Right lobe of liver (tissue), 6 donors: ENCODE measurements at regions not wholly inside any gene's neighbourhood (a gene's known extent, or its start where the extent isn't known, plus 50 kb on each side); places are given as distances from the start of the nearest gene placed in this dataset.

Experiments
- ATAC-seq, 4 donors: fragments of 200-7000 bp; cut with Tn5 transposase; one replicate each; pipeline ENCODE4 v1.9.1; 2020; ENCODE audit warnings: mild to moderate bottlenecking in 4 of 4, moderate library complexity in 4 of 4
- DNase-seq, 3 donors: peaks; one replicate each; pipeline ENCODE4 v3.0.0-alpha.2; 2020
- H3K27ac ChIP-seq, 3 donors: fragments of 200-600 bp; one replicate each; pipeline ENCODE4 v1.8.0; 2022
- H3K27me3 ChIP-seq, 2 donors: fragments of 200-600 bp; one replicate each; pipeline ENCODE4 v1.8.0; 2022
- H3K36me3 ChIP-seq, 4 donors: fragments of 200-600 bp; sonication (generic) in 1 of 4; one replicate each; pipeline versions ENCODE4 v1.5.1 to v1.8.0; 2017 to 2022; ENCODE audit warnings: control low read depth in 1 of 4
- H3K4me1 ChIP-seq, 4 donors: fragments of 200-600 bp; sonication (generic) in 1 of 4; one replicate each; pipeline versions ENCODE4 v1.5.1 to v1.8.0; 2017 to 2022; ENCODE audit warnings: control low read depth in 1 of 4
- H3K4me3 ChIP-seq, 3 donors: fragments of 200-600 bp; one replicate each; pipeline ENCODE4 v1.8.0; 2022
- H3K9me3 ChIP-seq, 4 donors: fragments of 200-600 bp; sonication (generic) in 1 of 4; one replicate each; pipeline versions ENCODE4 v1.5.1 to v1.8.0; 2017 to 2022; ENCODE audit warnings: control low read depth in 1 of 4
- POLR2A ChIP-seq: fragments of 450-650 bp; IDR thresholded peaks from one replicate; pipeline ENCODE4 v1.6.1; 2017; ENCODE audit warnings: antibody characterized with exemption, mild to moderate bottlenecking
- WGBS: methylation state at CpG from one replicate; pipeline ENCODE4 v1.1.6; 2018; ENCODE audit warnings: low coverage, low lambda C conversion rate; ENCODE audit not compliant: insufficient coverage; ENCODE audit errors: missing lambda C conversion rate; 5-methylcytosine and 5-hydroxymethylcytosine counted together
- intact Hi-C, 2 donors: fragments of 100-400 bp; cut with DNase I; formaldehyde crosslinking; loops; one replicate each; pipeline versions ENCODE4 v1.11.2 to v1.14.1; 2022
- TF ChIP-seq, protein P1 (sequence below), 4 donors: fragments of 200-600 bp in 3 of 4; fragments of 450-650 bp in 1 of 4; IDR thresholded peaks; one replicate each; pipeline versions ENCODE4 v1.5.1 to v1.8.0; 2016 to 2022; ENCODE audit warnings: antibody characterized with exemption in 4 of 4, mild to moderate bottlenecking in 2 of 4
- donor health status: DM: no; HTN: yes; CAD: no.
- donor health status: DM: no; HTN: no; CAD: no.
- donor health status: DM: no; HTN: no; CAD: no.
- donor health status: DM: no; HTN: yes; CAD: no.
- donor health status: DM: no; HTN: yes; CAD: no.

GRCh38 chr2:81194581-81194980 lies 890.0 kb upstream of the LRRTM1 start:
- no peak for TF ChIP-seq POLR2A
- TF ChIP-seq, protein P1, sequence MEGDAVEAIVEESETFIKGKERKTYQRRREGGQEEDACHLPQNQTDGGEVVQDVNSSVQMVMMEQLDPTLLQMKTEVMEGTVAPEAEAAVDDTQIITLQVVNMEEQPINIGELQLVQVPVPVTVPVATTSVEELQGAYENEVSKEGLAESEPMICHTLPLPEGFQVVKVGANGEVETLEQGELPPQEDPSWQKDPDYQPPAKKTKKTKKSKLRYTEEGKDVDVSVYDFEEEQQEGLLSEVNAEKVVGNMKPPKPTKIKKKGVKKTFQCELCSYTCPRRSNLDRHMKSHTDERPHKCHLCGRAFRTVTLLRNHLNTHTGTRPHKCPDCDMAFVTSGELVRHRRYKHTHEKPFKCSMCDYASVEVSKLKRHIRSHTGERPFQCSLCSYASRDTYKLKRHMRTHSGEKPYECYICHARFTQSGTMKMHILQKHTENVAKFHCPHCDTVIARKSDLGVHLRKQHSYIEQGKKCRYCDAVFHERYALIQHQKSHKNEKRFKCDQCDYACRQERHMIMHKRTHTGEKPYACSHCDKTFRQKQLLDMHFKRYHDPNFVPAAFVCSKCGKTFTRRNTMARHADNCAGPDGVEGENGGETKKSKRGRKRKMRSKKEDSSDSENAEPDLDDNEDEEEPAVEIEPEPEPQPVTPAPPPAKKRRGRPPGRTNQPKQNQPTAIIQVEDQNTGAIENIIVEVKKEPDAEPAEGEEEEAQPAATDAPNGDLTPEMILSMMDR (IDR thresholded peaks at IDR 0.05), result no peak
- Histone ChIP-seq H3K9me3 (no peaks in the 10 kb centered on the region), H3K27me3 (no peaks in the 10 kb centered on the region), H3K4me3 (no peak overlapping the region), H3K27ac (no peak overlapping the region), H3K4me1 (no peaks in the 10 kb centered on the region), H3K36me3 (no peaks in the 10 kb centered on the region)
- no peak for ATAC-seq
- WGBS, result 88% methylated on average over 17 of the region's 23 CpGs
- no peak for DNase-seq
- intact Hi-C loops, result no loop called here

GRCh38 chr2:81194176-81194575 lies 889.6 kb upstream of the LRRTM1 start:
- H3K4me3 ChIP-seq, result no peak overlapping the region
- intact Hi-C loops, result no loop called here
- no peaks in the 10 kb centered on the region for H3K4me1 ChIP-seq
- no peaks in the 10 kb centered on the region for H3K9me3 ChIP-seq
- H3K27me3 ChIP-seq, result no peaks in the 10 kb centered on the region
- TF ChIP-seq, protein P1 (IDR thresholded peaks at IDR 0.05), result no peak
- no peak for TF ChIP-seq POLR2A
- ATAC-seq (no peak), DNase-seq (peak in 1 of 3 donors; percentile 53)
- H3K27ac ChIP-seq, result no peak overlapping the region
- H3K36me3 ChIP-seq, result no peaks in the 10 kb centered on the region
- WGBS, result 85% methylated on average over 5 of the region's 30 CpGs

GRCh38 chr2:81181845-81182244 lies 877.3 kb upstream of the LRRTM1 start:
- Histone ChIP-seq H3K4me3 (no peak overlapping the region), H3K27me3 (no peaks in the 10 kb centered on the region), H3K9me3 (no peaks in the 10 kb centered on the region), H3K27ac (no peak overlapping the region), H3K36me3 (no peaks in the 10 kb centered on the region), H3K4me1 (no peaks in the 10 kb centered on the region)
- intact Hi-C loops, result no loop called here
- no peak for ATAC-seq
- no peak for TF ChIP-seq POLR2A
- TF ChIP-seq, protein P1 (IDR thresholded peaks at IDR 0.05), result no peak
- DNase-seq, result no peak

- 34% methylated on average over 2 of the region's 2 CpGs for WGBS
- intact Hi-C loops, result no loop called here
- H3K36me3 ChIP-seq, result no peaks in the 10 kb centered on the region
- ATAC-seq (no peak), DNase-seq (no peak)
- no peaks in the 10 kb centered on the region for H3K4me1 ChIP-seq
- no peak overlapping the region for H3K4me3 ChIP-seq
- H3K9me3 ChIP-seq, result no peaks in the 10 kb centered on the region
- no peaks in the 10 kb centered on the region for H3K27me3 ChIP-seq
- no peak for TF ChIP-seq POLR2A
- TF ChIP-seq, protein P1 (IDR thresholded peaks at IDR 0.05), result no peak
- no peak overlapping the region for H3K27ac ChIP-seq
These were observed 866.9 kb upstream of the LRRTM1 start for GRCh38 chr2:81171447-81171846.

- H3K27ac ChIP-seq, result no peak overlapping the region
- TF ChIP-seq POLR2A, result no peak
- TF ChIP-seq, protein P1 (IDR thresholded peaks at IDR 0.05), result no peak
- DNase-seq, result no peak
- no peaks in the 10 kb centered on the region for H3K27me3 ChIP-seq
- no peaks in the 10 kb centered on the region for H3K4me1 ChIP-seq
- H3K36me3 ChIP-seq, result no peaks in the 10 kb centered on the region
- no peak overlapping the region for H3K4me3 ChIP-seq
- WGBS, result 45% methylated on average over 3 of the region's 3 CpGs
- intact Hi-C loops, result no loop called here
- no peaks in the 10 kb centered on the region for H3K9me3 ChIP-seq
- ATAC-seq, result no peak
These were observed 859.0 kb upstream of the LRRTM1 start for GRCh38 chr2:81163583-81163982.
